K562 (cell line): ENCODE measurements at regions not wholly inside any gene's neighbourhood (a gene's known extent, or its start where the extent isn't known, plus 50 kb on each side); places are given as distances from the start of the nearest gene placed in this dataset.
A peak's percentile ranks its signal among the peaks of the same experiment; 100 is the strongest.

Source experiments
- ATAC-seq: fragments of 200-7000 bp; cut with Tn5 transposase; 3 replicates; pipeline ENCODE4 v1.9.1; 2020; ENCODE audit warnings: moderate library complexity
- BruUV-seq: library from RNA; stranded (reverse); fragments of 400-500 nt; replicated peaks from 2 replicates; lab custom pipeline; 2021; lab: Mats Ljungman, UMichigan
- CTCF ChIA-PET: fragments of 300-600 bp; formaldehyde crosslinking; extraction: SDS; loops from one replicate; lab custom pipeline; 2021; ENCODE audit warnings: low intra/inter-chr PET ratio; lab: Yijun Ruan, JAX
- POLR2A ChIA-PET: fragments of 300-600, 350-650 bp; sonication (Branson Sonifier 250); formaldehyde crosslinking; extraction: SDS; loops from one replicate; lab custom pipeline; 2021; ENCODE audit warnings: antibody characterized with exemption, inconsistent platforms; lab: Yijun Ruan, JAX
- DNase-seq, 4 experiments: peaks; one replicate each; pipeline versions ENCODE4 v3.0.0 to v3.0.0-alpha.2; 2011 to 2018; ENCODE audit warnings: low spot score in 3 of 4, mixed read lengths in 3 of 4; ENCODE audit errors: extremely low read depth in 1 of 4
- FAIRE-seq: peaks from 2 replicates; lab custom pipeline; 2011; peaks lifted over from hg19 to GRCh38; lab: Jason Lieb, UNC
- H2AFZ ChIP-seq: 2 replicates; pipeline ENCODE4 v1.6.0; 2011; ENCODE audit warnings: low read depth, low read length, control low read depth, inconsistent platforms
- H3K27ac ChIP-seq: fragments of 200-600 bp; 3 replicates; pipeline ENCODE4 v1.8.0; 2011; ENCODE audit warnings: low read depth, mild to moderate bottlenecking, control low read depth, inconsistent platforms, low read length, moderate library complexity, mixed read lengths; ENCODE audit errors: extremely low read depth
- H3K27me3 ChIP-seq, 2 experiments: fragments of 300-600 bp in 1 of 2; 2 replicates in 1 of 2; 3 replicates in 1 of 2; pipeline versions ENCODE4 v1.6.0 to v1.8.0; 2011; ENCODE audit warnings: inconsistent platforms in 2 of 2, low read length in 2 of 2, mild to moderate bottlenecking in 1 of 2, mixed read lengths in 1 of 2, moderate library complexity in 1 of 2; ENCODE audit not compliant: control insufficient read depth in 2 of 2, insufficient read depth in 2 of 2
- H3K36me3 ChIP-seq: fragments of 300-600 bp; 3 replicates; pipeline ENCODE4 v1.8.0; 2011; ENCODE audit warnings: mild to moderate bottlenecking, low read length, inconsistent platforms; ENCODE audit not compliant: control insufficient read depth, insufficient read depth
- H3K4me1 ChIP-seq, 2 experiments: fragments of 200-600 bp in 1 of 2; replicated peaks in 1 of 2; 2 replicates in 1 of 2; 3 replicates in 1 of 2; pipeline versions ENCODE4 v1.5.1 to v1.8.0; 2011; ENCODE audit warnings: inconsistent platforms in 2 of 2, low read length in 2 of 2, mild to moderate bottlenecking in 1 of 2, mixed read lengths in 1 of 2, moderate library complexity in 1 of 2; ENCODE audit not compliant: control insufficient read depth in 2 of 2, insufficient read depth in 2 of 2
- H3K4me2 ChIP-seq: 2 replicates; pipeline ENCODE4 v1.6.1; 2011; ENCODE audit warnings: low read length, control low read depth, inconsistent platforms, mixed read lengths; ENCODE audit not compliant: insufficient read depth
- H3K4me3 ChIP-seq: fragments of 200-600 bp; sonication (generic), shearing (Covaris generic); 2 replicates; pipeline ENCODE4 v1.5.1; 2016; ENCODE audit warnings: control low read depth, inconsistent platforms
- H3K79me2 ChIP-seq: fragments of 200-600 bp; 3 replicates; pipeline ENCODE4 v1.8.0; 2011; ENCODE audit warnings: low read length, inconsistent platforms; ENCODE audit not compliant: control insufficient read depth, insufficient read depth
- H3K9ac ChIP-seq, 2 experiments: 2 replicates each; pipeline versions ENCODE4 v1.6.0 to v1.6.1; 2011; ENCODE audit warnings: low read depth in 2 of 2, low read length in 2 of 2, control low read depth in 1 of 2, inconsistent platforms in 1 of 2, mild to moderate bottlenecking in 1 of 2, mixed read lengths in 1 of 2; ENCODE audit not compliant: insufficient read depth in 1 of 2
- H3K9me1 ChIP-seq: one replicate; pipeline ENCODE4 v1.6.0; 2011; ENCODE audit warnings: inconsistent platforms, mild to moderate bottlenecking, low read length, moderate library complexity; ENCODE audit not compliant: control insufficient read depth, insufficient read depth
- H3K9me3 ChIP-seq: replicated peaks from 2 replicates; pipeline ENCODE4 v1.5.1; 2011; ENCODE audit warnings: low read depth, low read length, inconsistent platforms; ENCODE audit not compliant: control insufficient read depth, insufficient read depth
- H4K20me1 ChIP-seq: replicated peaks from 2 replicates; pipeline ENCODE4 v1.6.1; 2011; ENCODE audit warnings: low read length, inconsistent platforms, mixed read lengths; ENCODE audit not compliant: control insufficient read depth, insufficient read depth
- CBX3 ChIP-seq, 2 experiments: IDR thresholded peaks; 1 replicate in 1 of 2; 2 replicates in 1 of 2; pipeline ENCODE4 v1.6.1; 2012; ENCODE audit warnings: inconsistent platforms in 2 of 2, low read length in 2 of 2, borderline replicate concordance in 1 of 2, control low read depth in 1 of 2
- DNMT1 ChIP-seq: fragments of 450-650 bp; IDR thresholded peaks from 2 replicates; pipeline ENCODE4 v1.6.1; 2016; ENCODE audit warnings: antibody characterized with exemption, mild to moderate bottlenecking
- ETS1 ChIP-seq: conservative IDR thresholded peaks from 2 replicates; pipeline ENCODE4 v1.6.1; 2011; ENCODE audit warnings: low read depth, mild to moderate bottlenecking, low read length; ENCODE audit not compliant: control insufficient read depth
- FOXJ3 ChIP-seq: sonication (generic); formaldehyde crosslinking; IDR thresholded peaks from 2 replicates; pipeline ENCODE4 v1.4.0; 2020; ENCODE audit warnings: mild to moderate bottlenecking, missing genetic modification reagents
- NCOA1 ChIP-seq: fragments of 450-650 bp; IDR thresholded peaks from 2 replicates; pipeline ENCODE4 v1.6.1; 2016; ENCODE audit warnings: low read depth
- RB1 ChIP-seq: fragments of 450-650 bp; IDR thresholded peaks from 2 replicates; pipeline ENCODE4 v1.6.1; 2017; ENCODE audit warnings: low read depth, mild to moderate bottlenecking
- TRIM24 ChIP-seq, 2 experiments: fragments of 450-650 bp; IDR thresholded peaks; 2 replicates each; pipeline ENCODE4 v1.6.1; 2016
- TRIM28 ChIP-seq: fragments of 450-650 bp; IDR thresholded peaks from 2 replicates; pipeline ENCODE4 v1.6.1; 2017
- ZNF232 ChIP-seq: sonication (generic); formaldehyde crosslinking; IDR thresholded peaks from 2 replicates; pipeline ENCODE4 v1.8.0; 2022; ENCODE audit warnings: mild to moderate bottlenecking, missing genetic modification reagents
- ZNF316 ChIP-seq: fragments of 450-650 bp; IDR thresholded peaks from 2 replicates; pipeline ENCODE4 v1.6.1; 2016
- WGBS: fragments of 100-300 bp; shearing (Covaris generic); methylation state at CpG from one replicate; pipeline ENCODE4 v1.1.6; 2016; ENCODE audit warnings: low coverage, mixed read lengths; ENCODE audit not compliant: insufficient coverage; ENCODE audit errors: missing lambda C conversion rate; 5-methylcytosine and 5-hydroxymethylcytosine counted together
- in situ Hi-C: fragments of 300-500 bp; cut with MboI; formaldehyde crosslinking; loops from 4 replicates; pipeline ENCODE4 v1.15.0; 2018; ENCODE audit warnings: inconsistent platforms, mixed read lengths
- intact Hi-C: fragments of 100-400 bp; cut with micrococcal nuclease; formaldehyde crosslinking; loops from 2 replicates; pipeline ENCODE4 v1.14.2; 2022

- no peak for ATAC-seq
- no peak overlapping the region for H3K4me2 ChIP-seq
- no TSS peak for BruUV-seq
- WGBS: 83% methylated on average over 1 of the region's 1 CpG
- TF ChIP-seq FOXJ3 (CRISPR knock-in tag): no peak
- TF ChIP-seq RB1: no peak
- TF ChIP-seq CBX3 (IDR thresholded peaks at IDR 0.05; ENCODE audit: borderline replicate concordance in 1 of 2, low read length in 2 of 2): 0 out of 3 replicates have a peak, but pooled peaks of 1 of the 2 experiments have one; percentile 43
- peak in 1 of 2 experiments; percentile 57; a peak in 2 of 4 replicates for TF ChIP-seq TRIM24 (IDR thresholded peaks at IDR 0.05)
- TF ChIP-seq TRIM28: peak; percentile 83
- TF ChIP-seq NCOA1: no peak
- no peak for TF ChIP-seq ETS1
- TF ChIP-seq DNMT1: no peak
- TF ChIP-seq ZNF232 (CRISPR knock-in tag): no peak
- TF ChIP-seq ZNF316: peak; percentile 88
- TF ChIP-seq, all 486 proteins: peak for 4
- Histone ChIP-seq H3K9ac (no peak overlapping the region), H3K4me3 (no peak overlapping the region), H2AFZ (no peak overlapping the region), H3K79me2 (no peaks in the 10 kb centered on the region), H3K9me3 (peaks cover 5% of the 10 kb centered on the region), H3K9me1 (no peaks in the 10 kb centered on the region), H4K20me1 (no peaks in the 10 kb centered on the region), H3K4me1 (peaks cover 11 to 29% of the 10 kb centered on the region in 2 experiments), H3K27me3 (no peaks in the 10 kb centered on the region), H3K36me3 (no peaks in the 10 kb centered on the region), H3K27ac (no peak overlapping the region)
- DNase-seq (no peak), FAIRE-seq (no peak)
- ChIA-PET CTCF (no interaction called here), POLR2A (interaction anchor here (1.0 to 1.3 kb wide), 2 partner anchors 14 to 205 kb away, joined by 3 to 4 read pairs; no protein-coding TSS in a partner anchor)
- intact Hi-C loops: no loop called here
- in situ Hi-C loops: no loop called here
Observed at GRCh38 chr3:193933451-193933850, 202.5 kb upstream of the HES1 start.
